ENCODE measurements at regions not wholly inside any gene's neighbourhood (a gene's known extent, or its start where the extent isn't known, plus 50 kb on each side); places are given as distances from the start of the nearest gene placed in this dataset.

GRCh38 chr12:126908765-126909142 is 1358.2 kb upstream of the TMEM132C start:
- no peak for TF ChIP-seq REST (IDR thresholded peaks at IDR 0.05; ENCODE audit: insufficient replicate concordance, low read depth)
- TF ChIP-seq CTCF (IDR thresholded peaks at IDR 0.05; ENCODE audit: insufficient read depth, low read length) = no peak
- TF ChIP-seq POLR2AphosphoS5 (IDR thresholded peaks at IDR 0.05; ENCODE audit: low read depth) = no peak

Measured in HL-60 (cell line).